Body of pancreas (tissue), 4 donors: ENCODE measurements at regions not wholly inside any gene's neighbourhood (a gene's known extent, or its start where the extent isn't known, plus 50 kb on each side); places are given as distances from the start of the nearest gene placed in this dataset.

ENCODE experiments used
- CTCF ChIP-seq, 7 experiments: fragments of 450-650 bp in 4 of 7; fragments of 200-600 bp in 3 of 7; sonication (generic) in 3 of 7; IDR thresholded peaks; one replicate each; pipeline ENCODE4 v1.5.1; 2016 to 2019; ENCODE audit warnings: antibody characterized with exemption in 7 of 7
- POLR2A ChIP-seq, 3 donors: fragments of 450-650 bp; IDR thresholded peaks; one replicate each; pipeline ENCODE4 v1.6.1; 2016; ENCODE audit warnings: antibody characterized with exemption in 3 of 3, mild to moderate bottlenecking in 2 of 3

GRCh38 chr5:32876791-32877190 is 165.7 kb downstream of the NPR3 start:
- TF ChIP-seq CTCF (IDR thresholded peaks at IDR 0.05), result no peak
- no peak for TF ChIP-seq POLR2A (IDR thresholded peaks at IDR 0.05)
